ENCODE measurements at regions not wholly inside any gene's neighbourhood (a gene's known extent, or its start where the extent isn't known, plus 50 kb on each side); places are given as distances from the start of the nearest gene placed in this dataset.

DNA sequence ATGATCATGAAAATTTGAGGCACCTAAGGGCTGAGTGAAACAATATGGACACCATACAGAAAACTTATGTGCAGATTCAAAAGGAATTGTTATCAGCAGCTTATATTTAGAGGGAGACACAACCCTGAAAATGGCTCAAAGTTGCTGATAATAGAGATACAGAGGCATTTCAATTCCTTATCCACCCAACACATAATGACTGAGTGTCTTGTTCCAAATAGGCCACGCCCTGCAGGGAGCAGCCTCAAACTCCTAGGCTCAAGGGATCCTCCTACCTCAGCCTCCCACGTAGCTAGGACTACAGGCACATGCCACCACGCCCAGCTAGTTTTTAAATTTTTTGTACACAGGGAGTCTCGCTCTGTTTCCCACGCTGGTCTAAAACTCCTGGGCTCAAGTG lies 79.0 kb downstream of the LBH start:
- DNase-seq (ENCODE audit: low read depth in 2 of 2) = no peak

DNA sequence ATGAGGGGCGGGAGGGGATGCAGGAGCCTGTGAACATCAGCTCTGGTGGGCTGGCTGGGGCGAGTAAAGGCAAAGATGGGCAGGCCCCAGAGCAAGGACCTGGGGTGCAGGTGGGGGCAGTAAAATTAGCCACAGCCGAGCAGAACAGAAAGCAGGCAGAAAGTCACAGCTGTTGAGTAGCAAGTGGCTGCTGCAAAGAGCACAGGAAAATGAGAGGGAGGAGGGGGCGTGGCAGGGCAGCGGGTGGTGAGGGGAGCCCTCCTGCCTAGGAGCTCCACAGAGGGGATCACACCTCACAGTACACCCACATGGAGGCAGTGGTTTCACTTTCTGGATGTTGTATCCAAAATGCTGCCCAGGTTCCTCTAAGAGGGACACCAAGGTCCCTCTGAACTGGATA lies 79.6 kb downstream of the LBH start:
- DNase-seq (ENCODE audit: low read depth in 2 of 2) = no peak

DNA sequence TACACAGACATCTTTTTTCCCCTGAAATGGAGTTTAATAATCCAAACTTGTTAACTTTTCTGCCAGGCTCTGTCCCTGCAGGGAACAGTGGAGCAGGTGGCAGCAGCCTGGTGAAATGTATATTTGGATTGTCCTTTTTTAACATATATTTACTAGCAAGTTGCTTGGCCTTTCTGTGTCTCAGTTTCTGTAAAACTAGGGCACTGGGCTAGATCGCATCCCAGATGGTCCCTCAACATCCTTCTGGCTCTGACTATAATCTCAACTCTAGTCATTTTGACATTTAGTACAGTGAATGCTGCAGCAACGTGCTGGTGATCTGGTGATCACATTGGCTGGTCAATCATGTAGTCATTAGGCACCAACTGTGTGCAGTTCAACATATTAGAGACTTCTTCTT lies 80.4 kb downstream of the LBH start:
- no peak for DNase-seq (ENCODE audit: low read depth in 2 of 2)

DNA sequence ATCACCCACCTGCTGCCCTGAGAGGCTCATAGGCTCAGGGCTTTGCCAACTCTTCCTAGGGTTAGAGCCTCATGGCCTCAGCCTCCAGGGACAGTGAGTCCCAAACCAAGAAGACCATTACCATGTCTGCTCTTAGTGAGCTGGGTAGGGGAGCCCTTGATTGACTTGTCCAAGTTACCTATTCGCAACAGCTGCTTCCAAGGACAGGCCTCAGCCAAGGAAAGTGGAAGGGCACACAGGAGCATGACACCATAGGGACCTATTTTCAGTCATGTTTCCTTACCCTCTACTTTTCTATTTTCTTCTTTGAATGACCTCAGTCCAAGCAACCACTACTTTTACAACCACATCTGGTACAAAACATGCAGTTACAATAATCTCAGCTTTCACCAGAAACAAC lies 81.6 kb downstream of the LBH start:
- no peak for DNase-seq (ENCODE audit: low read depth in 2 of 2)

DNA sequence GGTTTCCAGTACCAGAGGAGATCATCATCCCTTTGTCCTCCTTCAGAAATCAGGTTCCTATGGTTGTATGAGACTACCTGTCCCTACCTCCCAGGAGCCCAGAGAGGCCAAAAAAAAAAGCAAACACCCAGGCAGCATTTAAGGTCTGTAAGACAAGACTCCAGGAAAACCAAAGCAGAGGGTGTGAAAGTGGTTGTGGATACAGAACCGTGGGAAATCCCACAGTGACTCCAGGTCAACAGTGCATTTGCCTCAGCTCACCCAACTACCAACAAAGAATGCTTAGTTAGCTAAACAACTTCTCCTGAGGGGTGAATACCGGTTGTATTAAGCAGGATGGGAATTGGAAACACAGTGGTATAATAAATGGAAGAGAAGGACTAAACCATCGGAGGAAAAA lies 83.6 kb downstream of the LBH start:
- no peak for DNase-seq (ENCODE audit: low read depth in 2 of 2)

DNA sequence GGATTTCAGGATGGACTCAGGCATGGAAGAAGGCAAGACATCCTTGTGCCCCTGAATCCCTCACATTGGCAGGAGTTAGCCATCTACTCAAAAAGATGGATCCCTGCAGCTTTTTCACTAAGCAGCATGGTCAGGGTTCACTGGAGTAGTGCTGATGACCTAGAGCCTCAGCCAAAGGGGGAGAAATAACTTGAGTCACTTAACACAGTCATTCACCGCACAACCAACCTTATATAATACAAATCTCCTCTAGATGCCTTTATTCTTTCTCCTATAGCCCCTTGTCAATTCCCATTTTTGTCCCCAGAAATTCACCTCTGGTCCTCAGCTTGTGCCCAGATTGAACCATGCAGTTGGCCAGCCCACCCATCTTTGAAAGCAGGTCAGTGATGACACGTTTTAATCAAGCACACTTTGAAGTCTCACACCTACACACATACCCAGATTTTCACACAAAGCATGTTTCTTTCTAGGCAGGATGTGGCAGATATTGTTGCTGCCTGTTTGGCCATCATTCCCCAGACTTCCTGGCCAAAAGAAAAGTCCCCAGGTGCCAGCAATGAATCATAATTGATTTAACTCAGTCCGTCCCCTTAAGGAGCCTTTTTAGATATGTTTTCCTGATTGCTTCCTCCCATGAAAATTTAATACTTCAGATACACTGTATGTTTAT lies 84.2 kb downstream of the LBH start:
- no peak for DNase-seq (ENCODE audit: low read depth in 2 of 2)

DNA sequence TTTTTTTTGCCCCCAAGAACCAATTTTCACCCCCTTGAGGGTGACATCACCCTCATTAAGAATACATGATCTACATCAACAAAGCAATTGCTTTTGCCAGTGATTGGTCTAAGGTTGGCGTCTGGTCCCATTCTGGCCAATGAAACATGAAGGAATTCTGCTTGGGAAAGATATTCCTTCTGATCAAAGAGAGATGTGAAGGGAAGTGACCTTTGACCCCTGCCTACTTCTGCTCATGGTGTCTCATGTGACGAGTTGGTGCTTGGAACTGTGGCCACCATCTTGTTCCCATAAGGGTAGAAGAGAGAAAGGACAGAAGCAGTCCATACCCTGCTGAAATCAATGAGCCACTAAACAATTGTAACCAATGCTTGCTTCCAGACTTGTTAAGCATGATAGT lies 85.1 kb downstream of the LBH start:
- DNase-seq (ENCODE audit: low read depth in 2 of 2) = no peak

DNA sequence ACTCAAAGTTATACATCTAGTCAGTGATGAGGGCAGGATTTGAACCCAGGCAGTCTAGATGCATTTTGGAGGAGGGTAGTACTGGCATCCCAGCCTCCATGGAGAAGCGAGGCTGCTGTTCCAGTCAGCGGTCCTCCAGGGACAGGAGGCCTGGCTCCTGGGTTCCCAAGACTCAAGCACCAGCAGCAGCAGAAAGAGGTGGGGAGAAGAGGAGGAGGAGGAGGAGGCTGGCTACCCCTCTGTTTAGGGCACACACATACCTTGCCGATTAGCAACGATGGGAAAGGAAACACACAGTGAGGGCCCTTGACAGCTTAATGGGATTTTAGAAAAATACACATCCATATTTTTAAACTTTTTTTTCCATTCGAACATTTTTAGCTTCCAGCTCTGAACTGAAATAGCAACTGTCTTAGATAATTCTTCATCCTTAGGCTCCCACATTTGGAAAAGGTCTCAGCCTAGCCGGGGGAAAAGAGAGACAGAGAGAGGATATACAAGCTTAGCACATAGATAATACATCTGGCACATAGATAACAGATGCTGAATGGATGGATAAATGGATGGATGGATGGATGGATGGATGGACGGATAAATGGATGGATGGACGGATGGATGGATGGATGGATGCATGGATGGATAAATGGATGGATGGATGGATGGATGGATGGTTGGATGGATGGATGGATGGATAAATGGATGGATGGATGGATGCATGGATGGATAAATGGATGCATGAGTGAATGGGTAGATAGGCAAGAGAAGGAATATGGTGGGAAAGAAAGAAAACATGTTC lies 87.9 kb downstream of the LBH start:
- no peak for DNase-seq (ENCODE audit: low read depth in 2 of 2)

DNA sequence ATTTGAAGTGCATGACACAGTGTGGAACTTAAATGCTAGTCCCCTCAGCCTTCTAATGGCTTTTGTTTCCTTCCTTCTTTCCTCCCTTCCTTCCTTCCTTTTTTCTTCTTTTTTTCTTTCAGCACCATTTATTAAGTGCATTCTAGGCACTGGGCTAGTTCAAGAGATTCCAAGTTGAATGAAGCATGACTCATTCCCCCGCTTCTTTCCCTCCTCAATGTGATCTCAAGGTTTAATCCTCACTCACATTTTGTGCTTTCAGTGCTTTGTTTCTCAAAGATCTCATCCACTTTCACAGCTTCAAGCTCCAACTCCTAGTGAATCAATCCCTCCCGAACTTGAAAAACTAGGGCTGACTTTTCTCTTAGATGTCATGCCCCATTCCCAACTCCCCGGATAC lies 90.1 kb downstream of the LBH start:
- no peak for DNase-seq (ENCODE audit: low read depth in 2 of 2)

DNA sequence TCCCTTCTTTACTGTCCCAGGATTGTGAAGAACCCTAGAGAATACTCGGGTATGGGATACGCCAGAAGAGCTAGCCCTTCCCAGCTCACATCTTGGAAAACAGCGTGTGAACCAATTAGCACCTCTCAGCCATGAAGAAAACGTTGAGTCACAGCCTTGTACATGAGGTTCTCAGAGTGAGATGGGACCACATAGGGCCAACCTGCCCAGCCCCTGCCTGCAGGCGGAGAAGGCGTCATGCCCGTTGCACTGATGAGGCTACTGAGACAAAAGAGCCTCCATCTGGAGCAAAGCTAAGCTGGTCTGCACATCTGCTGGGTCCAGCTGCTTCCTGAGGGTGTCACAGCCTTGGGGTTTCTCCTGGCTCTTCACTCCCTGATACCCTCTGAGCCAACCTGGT lies 92.2 kb downstream of the LBH start:
- no peak for DNase-seq (ENCODE audit: low read depth in 2 of 2)

DNA sequence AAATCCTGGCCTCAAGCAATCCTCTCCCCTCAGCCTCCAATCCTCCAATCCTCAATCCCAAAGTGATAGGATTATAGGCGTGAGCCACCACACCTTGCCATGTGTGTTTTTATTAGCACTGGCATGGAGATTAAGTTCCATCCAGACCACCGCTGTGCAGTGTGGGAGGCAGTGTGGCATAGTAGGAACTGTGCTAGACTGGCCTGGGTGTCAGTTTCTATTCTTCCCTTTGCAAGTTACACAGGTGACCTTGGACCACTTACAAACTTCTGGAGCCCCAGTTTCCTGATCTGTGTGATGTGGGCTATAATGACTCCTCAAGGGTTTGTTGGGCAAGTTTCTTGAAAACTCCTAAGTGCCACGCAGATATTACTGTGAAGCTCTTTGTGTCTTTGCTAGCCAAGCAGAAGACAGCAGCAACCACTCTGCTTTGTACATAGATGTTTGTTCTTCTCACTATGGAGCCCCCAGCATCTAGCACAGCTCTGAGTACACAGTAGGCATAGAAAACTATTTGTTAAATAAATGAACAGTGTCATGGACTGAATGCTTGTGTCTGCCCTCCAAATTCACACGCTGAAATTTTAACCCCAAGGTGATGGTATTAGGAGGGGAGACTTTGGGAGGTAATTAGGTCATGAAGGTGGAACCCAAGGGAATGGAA lies 93.0 kb downstream of the LBH start:
- DNase-seq (ENCODE audit: low read depth in 2 of 2) = no peak

DNA sequence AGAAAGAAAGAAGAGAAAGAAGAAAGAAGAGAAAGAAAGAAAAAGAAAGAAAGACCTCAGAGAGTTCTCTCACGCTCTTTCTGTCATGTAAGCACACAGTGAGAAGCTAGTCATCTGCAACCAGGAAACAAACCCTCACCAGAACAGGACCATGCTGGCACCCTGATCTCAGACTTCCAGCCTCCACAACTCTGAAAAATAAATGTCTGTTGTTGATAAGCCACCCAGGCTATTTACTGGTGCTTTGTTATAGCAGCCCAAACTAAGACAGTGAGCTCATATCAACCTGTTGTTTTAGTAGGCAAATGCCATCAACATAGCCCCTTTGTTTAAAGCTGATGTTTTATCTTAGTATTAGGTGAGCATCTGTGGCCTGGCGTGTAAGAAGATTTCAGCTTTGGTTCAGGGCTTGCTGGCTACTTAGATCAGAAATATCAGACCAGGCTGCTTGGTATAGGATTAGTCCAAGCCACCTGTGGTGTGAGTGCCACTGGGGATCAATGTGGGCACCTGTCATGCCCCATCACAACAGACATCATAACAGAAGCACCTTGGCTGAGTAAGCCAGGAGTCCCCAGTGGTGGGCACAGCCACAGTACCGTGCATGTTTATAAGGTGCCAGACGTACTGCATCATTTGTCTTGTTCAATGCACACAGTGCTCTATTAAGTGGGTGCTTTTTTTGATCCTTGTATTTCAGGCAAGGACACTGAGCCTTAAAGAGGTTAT lies 94.4 kb downstream of the LBH start:
- no peak for DNase-seq (ENCODE audit: low read depth in 2 of 2)

DNA sequence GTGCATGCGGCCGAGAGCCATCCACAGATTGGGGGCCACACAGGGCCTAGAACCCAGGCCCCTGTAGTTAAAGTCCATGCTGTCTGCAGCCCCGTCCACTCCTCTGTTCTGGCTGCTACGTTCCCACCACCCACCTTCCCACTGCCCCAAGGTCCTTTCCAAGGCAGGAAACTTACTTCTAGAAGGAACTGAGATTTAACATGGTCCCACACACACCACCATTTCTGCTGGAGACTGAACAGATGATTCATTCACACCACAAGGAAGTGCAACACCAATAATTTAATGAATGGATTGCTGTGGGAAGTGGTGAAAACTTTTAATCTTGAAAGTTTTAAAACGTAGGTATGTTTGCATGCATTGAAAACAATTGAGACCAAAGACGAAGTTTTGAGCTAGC lies 95.2 kb downstream of the LBH start:
- DNase-seq (ENCODE audit: low read depth in 2 of 2) = no peak

DNA sequence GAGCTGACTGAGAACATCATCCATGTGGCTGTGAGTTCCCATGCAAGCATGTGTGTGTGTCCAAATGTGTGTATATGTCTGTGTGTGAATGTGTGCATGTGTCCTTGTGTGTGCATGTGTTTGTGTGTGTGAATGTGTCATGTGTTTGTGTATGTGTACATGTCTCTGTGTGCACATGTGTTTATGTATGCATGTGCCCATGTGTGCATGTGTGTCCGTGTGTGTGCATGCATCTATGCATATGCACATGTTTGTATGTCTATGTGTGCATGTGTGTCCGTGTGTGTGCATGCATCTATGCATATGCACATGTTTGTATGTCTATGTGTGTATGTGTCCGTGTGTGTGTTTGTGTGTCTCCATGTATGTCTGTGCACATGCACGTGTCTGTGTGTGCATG lies 99.7 kb downstream of the LBH start:
- no peak for DNase-seq (ENCODE audit: low read depth in 2 of 2)

DNA sequence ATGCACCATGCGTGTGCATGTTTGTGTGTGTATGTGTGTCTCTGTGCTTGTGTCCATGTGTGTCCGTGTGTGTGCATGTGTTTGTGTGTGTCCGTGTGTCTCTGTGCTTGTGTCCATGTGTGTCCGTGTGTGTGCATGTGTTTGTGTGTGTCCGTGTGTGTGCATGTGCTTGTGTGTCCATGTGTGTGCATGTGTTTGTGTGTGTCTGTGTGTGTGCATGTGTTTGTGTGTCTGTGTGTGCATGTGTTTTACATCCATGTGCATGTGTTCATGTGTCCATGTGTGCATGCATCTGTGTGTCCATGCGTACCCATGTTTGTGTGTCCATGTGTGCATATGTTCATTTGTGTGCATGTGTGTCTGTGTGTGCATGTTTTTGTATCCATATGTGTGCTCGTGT lies 100.5 kb downstream of the LBH start:
- DNase-seq (ENCODE audit: low read depth in 2 of 2) = no peak

DNA sequence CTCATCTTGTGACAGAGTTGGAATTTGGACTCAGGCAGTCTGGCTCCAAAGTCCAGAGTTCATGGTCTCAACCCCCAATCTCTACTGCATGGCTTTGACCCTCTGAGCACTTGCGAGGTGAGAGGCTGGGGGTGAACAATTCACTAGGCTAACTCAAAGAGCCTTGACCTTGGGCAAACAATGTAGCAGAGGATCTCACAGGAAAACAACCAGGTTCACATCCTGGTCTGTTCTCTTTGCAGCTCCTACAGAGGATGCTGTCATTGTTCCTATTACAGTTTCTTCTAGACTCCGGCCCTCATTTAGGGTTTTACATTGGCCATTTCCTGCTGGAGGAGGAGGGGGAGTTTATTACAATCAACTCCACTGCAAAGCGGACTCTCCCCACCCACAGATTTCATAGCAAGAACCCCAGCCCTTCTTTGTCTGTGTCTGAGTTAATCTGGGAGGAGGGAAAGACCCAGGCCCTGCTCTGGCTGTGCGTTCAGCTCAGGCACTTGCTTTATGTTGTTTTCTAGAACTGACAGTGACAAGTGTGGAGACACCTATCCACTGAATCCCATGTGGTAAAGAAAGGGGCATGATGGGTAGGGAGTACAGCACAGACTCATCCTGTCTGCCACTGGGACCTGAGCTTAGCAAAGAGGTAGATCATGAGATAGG lies 101.6 kb downstream of the LBH start:
- DNase-seq (ENCODE audit: low read depth in 2 of 2) = no peak

DNA sequence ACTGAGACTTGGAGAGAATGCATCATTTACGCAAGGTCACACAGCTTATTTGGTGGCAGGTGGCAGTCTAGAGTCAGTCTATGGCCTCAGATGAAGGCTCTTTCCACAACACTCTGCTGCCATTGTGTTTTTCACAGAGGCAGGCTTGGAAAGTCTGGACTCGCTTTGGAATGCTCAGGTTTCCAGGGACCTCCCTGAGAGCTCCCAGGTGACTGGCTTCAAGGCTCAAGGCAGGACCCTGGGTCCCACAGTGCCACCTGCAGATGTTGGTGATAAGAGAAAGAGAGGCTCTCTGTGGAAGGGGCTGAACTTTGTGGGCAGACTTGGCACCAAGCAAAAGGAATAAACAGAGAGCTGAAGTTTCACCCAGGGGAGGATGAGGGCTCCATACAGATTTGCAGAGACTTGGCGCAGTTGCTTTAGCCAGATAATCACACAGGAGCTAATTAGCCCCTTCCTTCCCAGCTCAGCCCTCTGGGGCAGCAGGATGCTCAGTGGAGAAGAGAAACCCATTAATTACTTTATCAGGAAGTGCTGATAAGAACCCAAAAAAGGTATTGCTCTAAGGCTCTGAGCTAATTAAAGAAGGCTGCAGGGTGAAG lies 103.5 kb downstream of the LBH start:
- no peak for DNase-seq (ENCODE audit: low read depth in 2 of 2)

DNA sequence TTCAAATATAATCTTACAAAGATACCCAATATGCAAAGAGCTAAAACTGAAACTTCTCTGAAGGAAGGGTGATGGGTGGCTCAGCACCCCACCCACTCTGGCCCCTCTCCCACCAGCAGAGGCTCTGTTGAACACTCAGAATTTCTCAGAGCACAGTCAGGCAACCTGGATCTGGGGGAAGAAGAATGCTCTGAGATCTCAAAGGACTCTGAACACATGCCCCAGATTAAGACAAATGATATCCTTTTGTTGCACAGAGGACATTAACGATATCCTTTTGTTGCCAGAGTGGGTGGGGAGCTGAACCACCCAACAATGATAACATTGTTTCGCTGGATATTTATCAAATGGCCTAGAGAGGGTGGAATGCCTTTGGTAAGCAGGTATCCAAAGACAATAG lies 104.8 kb downstream of the LBH start:
- no peak for DNase-seq (ENCODE audit: low read depth in 2 of 2)

DNA sequence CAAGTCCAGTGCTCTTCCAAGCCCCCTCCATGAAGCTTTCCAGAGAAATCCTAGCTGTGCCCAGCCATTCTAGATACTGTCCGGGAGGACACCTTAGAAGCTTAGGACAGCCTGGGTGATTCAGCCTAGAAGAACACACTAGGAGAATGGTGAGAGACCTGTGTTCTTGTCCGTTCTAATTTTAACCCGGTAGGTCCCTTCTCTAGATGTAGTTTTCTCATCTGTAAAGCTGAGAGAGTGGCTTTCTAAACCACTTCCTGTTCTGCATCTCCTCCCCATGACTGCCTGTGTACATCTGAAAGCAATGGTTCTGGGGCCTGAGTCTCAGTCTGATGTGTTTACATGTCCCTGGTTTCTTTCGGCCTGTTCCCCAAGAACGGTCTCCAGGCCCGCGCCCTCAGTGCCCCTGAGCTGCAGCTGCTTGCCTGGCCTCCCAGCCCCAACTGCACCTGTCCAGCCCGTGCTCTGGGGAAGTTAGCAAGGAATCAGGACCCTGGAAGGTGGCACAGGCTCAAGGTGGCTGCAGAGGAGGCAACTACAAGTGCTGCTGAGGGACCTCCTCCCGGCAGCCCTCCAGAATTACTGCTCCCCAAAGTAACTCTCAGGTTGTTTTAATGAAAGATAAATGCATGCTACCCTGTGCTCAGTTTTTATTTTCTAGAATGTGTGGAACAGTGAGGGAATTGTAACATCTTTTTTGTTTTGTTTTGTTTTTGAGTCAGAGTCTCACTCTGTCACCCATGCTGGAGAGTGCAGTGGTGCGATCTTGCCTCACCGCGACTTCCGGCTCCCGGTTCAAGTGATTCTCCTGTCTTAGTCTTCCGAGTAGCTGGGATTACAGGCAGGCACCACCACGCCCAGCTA lies 105.9 kb downstream of the LBH start:
- no peak for DNase-seq (ENCODE audit: low read depth in 2 of 2)

DNA sequence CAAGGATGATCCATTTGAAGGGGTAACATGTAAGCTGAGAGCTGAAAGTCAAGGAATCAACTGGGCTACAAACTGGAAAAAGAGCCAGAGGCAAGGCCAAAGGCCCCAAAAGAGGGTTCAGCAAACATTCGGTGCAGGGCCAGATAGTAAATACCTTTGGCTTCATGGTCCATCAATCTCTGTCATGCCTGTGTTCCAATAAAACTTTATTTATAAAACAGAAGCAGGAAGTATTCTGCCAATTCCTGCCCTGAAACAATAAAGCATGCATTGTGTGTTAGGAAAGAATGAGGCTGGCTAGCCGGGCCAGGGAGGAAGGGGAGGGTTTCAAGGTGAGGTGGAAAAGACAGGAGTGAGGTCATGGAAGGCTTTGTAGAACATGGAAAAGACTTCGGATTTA lies 107.1 kb downstream of the LBH start:
- no peak for DNase-seq (ENCODE audit: low read depth in 2 of 2)

DNA sequence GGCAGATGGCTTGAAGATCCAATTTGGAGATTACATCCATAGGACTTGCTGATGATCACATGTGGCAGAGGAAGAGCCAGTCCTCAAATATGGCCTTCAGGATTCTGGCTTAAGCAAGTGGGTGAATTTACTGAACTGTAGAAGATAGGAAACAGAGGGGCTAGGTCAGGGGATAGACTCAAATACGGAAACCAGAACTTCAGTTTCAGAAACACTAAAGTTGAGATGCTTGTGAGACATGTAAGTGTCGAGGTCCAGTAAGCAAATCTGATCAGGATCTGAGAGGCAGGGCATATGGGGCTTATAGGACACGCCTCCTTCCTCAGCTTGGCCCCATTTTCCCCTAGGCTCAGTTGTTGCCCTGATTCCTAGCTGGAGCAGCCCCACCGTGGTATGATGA lies 107.7 kb downstream of the LBH start:
- no peak for DNase-seq (ENCODE audit: low read depth in 2 of 2)
